HG03354 (cell line): ENCODE measurements at regions not wholly inside any gene's neighbourhood (a gene's known extent, or its start where the extent isn't known, plus 50 kb on each side); places are given as distances from the start of the nearest gene placed in this dataset.

Experiments used
- ATAC-seq: cut with Tn5 transposase; IDR thresholded peaks from one replicate; pipeline ENCODE4 v1.9.1; 2021; ENCODE audit warnings: mild to moderate bottlenecking; ENCODE audit not compliant: unreplicated experiment, poor library complexity, severe bottlenecking

DNA sequence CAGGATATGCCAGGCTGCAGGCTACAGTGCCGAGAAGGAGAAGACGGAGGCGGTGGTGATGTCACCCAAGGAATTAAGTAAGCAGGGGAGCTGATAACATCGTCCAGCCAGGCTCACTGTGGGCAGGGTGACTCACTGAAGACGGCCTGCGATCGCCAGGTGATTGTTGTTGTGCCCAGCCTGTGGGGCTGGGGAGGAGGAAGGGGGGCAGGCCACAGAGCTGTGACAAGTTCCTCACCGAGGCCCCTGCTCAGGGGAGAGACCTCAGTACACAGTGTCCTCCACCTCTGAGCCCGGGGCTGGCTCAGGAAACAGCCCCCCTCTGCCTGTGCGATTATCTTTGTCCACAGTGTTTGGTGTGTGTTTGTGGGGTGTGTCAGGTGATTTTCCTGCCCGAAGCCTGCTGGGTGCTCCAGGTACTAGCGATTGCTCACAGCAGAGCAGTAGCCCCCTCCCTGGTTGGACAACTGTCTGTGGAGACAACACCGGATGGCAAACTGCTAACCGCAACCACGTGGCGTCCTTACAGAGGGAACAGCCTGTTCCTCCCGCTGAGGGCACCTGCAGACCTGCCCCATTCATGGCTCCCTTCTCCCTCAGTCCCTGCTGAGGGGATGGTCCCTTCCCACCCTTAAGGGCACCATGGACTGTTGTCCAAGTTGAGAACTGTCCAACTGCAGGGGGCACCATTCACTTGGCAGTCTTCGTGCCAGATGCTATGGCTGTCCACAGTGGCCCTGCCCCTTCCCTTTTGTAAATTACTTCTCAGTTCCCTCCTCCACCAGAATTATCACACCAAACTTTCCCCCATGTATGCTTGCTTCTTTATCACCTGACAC is 95.1 kb downstream of the ZFP36L2 start:
- peak; percentile 55 for ATAC-seq

DNA sequence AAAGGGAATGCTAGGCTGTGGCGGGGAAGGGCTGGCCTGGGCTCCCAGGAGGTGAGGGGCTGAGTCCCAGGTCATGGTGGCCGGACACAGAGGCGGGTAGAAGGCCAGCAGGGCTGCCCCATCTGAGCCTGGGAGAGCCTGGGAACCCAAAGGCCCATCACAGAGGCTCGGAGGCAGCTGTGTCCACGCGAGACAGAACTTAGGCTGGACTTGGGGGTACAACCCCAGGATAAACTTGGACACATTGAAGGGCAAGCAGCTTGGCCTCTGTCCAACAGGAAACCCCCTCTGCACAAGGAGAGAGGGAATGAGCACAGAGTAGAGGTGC is 95.9 kb downstream of the ZFP36L2 start:
- ATAC-seq: no peak

DNA sequence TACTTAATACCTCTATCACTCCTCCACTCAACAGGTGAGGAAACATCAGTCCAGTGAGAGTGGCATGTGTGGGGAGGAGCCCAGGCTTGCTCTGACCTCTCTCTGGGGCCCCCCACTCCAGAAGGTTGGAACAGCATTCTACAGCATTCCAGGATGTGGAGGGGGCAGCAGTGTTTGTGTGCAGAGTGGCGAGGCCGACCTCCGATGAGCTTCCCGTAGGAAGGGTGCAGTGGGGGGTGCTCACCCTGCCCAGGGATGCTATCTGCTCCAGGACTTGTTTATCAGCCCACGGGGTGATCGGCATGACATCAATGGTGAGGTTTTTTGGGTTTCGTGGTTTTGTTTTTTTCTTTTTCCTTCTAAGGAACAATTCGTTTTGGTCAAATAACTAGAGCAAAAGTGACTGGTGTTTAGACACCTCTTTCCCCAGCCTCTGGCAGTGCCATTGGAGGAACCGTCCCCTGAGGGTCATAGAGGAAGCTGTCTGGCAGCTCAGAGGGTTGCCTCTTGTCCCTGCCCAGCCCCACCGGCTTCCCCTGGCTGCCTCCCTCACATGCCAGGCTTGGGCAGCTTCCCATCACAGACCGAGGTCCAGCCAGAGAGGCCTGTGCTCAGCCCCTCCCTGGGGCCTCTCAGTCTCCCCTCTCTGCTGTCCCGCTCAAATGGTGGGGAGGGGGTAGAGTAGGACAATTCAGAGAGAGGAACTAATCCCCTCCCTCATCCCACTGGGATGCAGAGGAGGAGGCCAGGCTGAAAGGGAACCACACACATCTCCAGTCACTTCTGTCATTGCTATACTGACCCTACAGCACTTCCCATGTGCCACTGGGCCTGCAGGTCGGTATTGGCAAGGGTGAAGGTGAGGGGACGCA is 96.5 kb downstream of the ZFP36L2 start:
- no peak for ATAC-seq

DNA sequence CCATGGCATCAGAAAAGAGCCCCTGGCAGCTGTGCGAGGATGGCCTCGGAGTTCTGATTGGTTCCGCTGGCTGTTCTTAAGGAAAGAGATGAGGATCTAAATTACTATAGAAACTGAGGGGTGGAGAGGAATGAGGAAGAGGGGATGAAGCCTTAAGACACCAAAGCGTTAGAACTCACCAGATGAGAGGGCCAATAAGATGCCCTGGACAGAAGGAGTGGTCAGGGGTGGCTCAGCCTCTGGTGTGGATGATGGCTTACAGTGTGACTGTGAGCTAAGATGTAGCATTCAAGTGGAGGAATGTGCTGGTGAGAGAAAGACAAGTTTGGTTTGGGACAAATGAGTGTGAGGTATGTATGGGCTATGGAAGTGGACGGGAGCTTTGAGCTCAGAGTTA is 97.8 kb downstream of the ZFP36L2 start:
- no peak for ATAC-seq

DNA sequence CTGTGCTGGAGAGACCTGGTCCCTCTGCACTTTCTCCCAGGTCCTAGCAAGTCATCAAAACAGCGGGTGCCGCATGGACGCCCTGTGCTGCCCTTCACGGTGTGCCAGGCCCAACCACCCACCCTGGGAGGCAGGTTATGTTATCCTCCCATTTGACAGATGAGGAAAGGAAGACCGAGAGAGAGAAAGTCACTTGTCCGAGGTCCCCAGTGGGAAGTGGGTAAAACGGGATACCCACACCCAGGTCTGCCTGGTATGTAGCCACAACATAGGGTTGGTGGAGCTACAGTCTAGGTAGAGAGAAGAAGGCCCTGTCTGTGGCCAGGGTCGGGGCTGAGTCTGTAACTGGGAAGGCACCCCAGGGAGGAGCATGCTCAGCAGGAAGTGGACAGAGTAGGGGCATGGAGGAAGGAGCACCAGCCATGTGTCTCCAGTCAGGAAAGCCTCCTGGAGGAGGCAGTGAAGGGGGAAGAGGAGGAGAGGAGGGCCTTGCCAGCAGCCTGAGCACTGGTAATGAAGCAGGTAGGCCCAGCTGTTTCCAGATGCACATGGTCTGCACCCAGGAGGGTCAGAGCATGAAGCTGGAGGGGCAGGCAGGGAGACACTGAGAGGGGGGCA is 98.4 kb downstream of the ZFP36L2 start:
- no peak for ATAC-seq

DNA sequence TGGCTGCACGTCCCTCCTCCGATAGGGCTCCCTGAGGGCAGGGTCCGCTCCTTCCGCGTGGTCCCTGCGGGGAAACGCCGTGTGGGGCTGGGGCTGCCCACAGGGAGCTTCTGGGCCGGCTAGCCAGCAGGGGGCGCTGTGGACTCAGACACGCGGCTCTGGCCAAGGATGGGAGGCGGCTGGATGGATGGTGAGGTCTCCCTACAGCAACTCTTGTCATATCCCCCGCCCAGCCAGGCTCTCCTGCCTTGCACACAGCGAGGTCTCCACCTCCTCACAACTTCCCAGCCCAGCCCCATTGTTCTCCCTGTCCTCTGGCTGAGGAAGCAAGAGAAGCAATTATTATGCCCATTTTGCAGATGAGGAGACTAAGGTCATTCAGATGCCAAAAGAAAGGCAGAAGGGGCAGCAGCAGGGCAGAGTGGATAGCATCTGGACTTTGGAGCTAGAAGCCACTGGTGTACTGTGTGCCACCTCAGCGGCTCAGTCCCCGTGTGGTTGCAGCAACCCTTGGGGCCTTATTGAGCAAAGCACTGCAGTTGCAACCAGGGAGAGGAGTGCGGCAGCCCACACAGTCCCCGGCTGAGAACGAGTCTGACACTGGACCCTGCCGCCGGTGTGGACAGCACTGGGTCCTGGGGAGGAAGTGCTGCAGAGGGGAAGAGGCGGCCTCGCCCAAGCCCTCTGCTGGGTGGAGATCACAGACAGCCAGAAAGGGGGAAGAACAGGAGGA is 99.0 kb downstream of the ZFP36L2 start:
- ATAC-seq: no peak

DNA sequence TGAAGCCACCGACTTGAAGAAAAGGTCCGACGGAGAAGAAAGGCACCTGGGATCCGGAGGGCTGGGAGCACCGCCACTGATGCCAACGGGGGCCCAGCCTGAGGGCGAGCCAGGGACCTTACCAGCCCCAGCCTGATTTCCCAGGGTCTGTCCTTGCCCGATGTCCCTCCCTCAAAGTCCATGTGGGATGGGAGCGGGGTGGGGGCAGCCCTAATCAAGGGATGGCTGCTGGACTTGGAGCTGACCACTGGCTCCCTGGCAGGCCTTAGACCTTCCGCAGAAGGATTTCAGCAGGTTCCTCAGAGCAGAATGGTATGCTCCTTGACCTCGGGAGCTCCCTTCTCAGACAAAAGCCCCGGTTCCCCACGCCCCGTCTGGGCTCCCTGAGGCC is 99.6 kb downstream of the ZFP36L2 start:
- no peak for ATAC-seq

DNA sequence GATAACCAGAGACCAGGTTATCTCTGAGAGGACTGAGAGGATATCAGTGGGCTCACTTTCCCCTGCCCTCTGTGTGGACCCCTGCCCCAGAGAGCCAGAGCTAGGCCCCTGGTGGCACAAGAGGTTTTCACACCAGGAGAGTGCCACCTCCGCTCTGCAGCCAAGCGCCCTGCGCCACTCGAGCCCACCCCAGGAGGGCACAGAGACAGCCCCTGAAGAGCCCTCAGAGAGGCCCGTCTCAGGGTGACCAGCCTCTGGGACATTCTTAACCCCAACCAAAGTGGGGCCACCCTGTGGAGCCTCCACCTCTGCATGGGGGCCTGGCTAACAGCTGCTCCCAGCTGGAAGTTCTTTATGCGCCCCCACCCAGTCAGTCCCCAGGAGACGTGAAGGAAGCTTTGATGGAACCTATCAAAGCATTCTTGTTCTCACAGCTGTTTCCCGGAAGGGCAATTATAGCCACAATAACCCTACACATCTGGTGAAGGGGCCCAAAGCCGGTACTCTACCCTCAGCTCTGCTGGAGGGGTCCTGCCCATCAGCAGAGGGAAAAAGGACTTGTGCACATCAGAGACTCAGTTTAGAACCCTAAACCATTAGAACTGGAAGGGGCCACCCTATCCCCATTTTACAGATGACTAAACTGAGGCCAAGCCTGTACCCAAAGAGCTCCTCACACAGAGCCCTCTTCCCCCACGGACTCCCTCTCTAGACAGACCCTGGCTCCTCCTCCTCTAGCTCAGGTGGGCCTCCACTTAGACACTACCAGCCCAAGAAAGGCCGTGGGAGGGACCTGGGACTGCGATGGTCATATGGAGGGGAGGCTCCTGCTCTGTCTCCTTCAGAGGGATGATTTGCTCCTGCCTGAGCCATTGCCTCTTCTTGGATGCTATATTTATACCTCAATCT is 101.1 kb downstream of the ZFP36L2 start:
- ATAC-seq: no peak

DNA sequence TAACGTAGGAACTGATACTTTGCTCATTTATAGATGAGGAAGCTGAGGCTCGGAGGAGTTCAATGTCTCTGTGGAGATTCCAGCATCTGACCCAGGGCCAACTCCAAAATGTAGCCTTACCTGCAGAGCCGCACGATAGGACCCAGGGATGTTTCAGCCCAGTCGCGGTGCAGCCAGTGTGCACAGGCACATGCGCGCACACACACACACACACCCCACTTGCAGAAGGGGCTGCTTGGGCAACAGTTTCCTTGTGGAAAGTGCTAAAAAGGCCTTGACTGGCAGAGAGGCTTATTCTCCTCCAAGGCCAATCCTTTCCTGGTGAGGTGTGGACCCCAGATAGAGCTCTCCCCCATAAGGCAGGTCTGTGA is 101.7 kb downstream of the ZFP36L2 start:
- ATAC-seq: no peak

DNA sequence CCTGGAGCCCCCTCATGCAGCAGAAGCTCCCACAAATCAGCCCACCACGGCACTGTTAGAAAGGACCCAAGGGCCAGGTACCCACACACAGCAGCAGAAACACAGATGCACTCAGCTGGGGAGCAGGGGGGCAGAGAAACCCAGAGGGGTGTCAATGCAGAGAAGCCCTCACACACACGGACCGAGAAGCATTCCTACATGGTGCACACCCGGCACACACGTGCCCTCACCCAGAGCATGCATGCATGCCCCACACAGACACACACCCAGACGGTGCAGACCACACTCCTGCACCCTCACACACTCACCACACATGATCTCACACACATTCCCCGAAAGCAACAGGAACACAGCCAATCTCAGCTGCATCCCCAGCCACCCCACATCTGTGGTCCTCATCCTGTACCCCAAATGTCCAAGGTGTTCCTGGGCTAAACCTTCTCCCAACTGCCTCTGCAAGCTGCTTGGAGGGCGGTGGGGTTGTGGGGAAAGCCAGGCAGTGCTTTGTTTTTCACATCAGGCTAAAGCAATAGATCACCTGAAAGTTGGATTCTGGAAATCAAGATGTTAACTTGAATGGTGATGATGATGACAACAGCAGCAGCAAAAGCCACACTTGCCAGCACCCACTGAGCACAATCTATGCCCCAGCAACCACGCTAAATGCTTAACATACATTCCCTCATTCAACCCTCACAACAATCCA is 102.3 kb downstream of the ZFP36L2 start:
- ATAC-seq: no peak

DNA sequence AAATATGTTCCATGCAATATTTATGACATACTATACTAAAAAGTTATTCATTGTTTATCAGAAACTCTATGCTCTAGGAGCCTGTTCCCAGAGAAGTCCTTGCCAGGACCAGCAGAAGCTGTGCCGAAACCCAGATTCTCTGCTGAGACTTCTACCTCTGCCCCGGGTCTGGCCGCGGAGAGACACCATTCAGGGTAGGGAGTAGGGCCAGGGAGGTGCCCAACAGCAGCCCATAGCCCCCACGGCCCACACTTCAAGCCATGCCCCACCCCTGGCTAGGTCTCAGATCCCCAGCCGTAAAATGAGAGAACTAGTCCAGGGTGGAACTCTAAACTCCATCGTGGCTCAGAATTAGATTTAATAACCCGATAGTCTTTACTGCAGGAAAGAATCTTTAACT is 102.9 kb downstream of the ZFP36L2 start:
- no peak for ATAC-seq

DNA sequence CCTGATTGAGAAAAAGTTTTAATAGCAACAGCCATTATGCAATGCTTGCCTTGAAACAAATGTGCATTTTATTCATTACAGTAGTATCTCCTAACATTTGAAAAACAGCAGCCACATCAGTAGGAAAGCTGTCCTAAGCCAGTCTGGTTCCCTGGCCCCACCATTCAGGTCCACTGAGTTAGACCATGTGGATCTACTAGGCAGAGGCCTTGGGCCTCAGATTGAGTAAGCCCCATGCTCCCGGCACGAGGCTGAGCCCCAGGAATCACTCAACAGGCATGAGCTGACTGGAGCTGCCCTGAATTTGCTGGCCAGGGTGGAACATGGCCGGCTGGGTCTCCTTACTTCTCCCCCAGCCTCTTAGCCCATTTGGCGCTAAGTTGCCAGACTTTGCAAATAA is 103.4 kb downstream of the ZFP36L2 start:
- ATAC-seq: no peak

DNA sequence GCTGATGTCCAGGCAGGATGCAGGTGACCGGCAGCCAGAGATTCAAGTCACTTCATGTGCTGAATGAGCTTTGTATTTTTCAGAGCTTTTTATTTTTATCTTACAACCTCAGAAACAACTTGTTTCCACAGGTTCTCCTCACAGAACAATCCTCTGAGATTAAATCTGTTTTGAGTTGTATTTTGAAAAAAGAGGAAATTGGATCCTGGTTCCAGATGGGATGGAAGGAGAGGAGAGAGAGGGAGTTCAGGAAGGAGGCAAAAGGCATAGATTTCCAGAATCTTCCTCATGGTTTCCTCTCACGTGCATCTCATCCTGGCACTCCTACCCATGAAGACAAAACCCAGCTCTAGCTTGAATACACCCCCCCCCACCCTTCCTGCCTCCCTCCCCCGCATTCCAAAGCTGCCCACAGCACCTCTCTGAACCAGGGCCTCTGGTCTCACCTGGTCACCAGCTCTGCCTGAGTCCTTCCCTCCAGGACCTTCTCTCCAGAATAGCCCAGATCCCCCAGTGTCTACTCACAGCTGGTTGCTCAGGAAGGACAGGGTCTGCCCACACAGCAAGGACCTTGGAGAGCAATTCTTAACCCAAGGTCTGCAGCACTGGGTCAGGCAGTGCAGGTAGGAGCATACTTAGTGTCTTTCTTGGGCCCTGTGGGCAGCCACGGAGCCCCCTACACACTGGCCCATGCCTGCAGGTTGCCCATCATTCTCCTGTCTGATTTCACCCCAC is 104.7 kb downstream of the ZFP36L2 start:
- ATAC-seq: no peak

DNA sequence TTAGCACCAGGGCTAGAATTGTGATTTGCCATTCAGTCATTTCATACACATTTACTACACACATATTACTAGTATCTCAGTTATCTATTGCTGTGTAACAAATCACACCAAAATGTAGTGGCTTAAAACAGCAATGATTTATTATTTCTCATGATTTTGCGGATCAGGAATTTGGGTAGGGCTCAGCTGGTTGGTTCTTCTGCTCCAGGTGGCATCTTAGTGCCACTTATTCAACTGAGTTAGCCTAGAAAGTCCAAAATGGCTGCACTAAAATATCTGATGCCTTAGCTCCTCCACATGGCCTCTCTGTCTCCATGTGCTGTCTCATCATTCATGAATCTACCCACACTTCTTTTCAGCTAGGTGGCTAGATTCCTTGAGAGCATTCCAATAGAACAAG is 107.1 kb downstream of the ZFP36L2 start:
- no peak for ATAC-seq

DNA sequence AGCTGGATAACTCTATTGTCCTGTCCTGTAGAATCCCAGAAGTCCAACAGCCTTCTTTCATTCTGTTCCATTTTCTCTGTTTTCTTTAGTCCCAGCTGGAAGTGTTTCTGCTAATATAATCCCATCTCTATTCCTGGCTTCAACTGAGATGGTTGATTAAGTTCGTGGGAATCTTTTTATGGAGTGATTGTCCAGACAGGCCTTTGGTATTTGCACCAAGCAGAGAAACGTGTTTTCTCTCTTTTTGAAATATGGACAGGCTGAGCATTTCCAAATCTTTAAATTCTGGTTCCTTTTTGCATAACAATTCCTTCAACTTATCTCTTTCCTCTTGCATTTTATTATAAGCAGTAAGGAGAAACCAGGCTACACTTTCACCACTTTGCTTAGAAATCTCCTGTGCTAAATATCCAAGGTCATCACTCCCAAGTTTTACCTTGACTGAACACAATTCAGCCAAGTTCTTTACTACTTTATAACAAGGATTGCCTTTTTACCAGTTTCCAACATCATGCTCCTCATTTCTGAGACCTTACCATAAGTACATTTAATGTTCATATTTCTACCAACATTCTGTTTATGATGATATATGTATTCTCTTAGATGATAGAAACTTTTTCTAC is 108.8 kb downstream of the ZFP36L2 start:
- ATAC-seq: no peak

DNA sequence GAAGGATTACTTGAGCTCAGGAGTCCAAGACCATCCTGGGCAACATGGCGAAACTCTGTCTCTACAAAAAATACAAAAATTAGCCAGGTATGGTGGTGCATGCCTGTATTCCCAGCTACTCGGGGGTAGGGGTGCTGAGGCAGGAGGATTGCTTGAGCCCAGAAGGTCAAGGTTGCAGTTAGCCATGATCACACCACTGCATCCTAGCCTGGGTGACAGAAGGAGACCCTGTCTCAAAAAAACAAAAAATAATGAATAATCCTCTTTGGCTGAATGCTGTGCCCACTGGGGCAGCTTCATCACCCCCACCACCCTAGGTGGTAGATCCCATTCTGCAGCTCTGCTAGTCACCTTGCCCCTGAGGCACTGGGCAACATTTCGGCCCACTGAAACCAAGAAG is 109.4 kb downstream of the ZFP36L2 start:
- ATAC-seq: no peak

DNA sequence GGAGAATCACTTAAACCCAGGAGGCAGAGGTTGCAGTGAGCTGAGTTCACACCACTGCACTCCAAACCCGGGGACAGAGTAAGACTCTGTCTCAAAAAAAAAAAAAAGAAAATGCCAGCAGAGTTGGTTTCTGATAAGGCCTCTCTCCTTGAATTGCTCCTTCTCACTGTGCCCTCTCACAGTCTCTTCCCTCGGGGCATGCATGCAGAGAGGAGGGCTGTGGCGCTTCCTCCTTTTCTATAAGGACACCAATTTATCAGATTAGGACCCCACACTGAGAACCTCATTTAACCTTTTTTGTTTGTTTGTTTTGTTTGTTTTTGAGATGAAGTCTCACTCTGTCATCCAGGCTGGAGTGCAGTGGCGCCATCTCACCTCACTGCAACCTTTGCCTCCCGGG is 110.5 kb downstream of the ZFP36L2 start:
- ATAC-seq: no peak

DNA sequence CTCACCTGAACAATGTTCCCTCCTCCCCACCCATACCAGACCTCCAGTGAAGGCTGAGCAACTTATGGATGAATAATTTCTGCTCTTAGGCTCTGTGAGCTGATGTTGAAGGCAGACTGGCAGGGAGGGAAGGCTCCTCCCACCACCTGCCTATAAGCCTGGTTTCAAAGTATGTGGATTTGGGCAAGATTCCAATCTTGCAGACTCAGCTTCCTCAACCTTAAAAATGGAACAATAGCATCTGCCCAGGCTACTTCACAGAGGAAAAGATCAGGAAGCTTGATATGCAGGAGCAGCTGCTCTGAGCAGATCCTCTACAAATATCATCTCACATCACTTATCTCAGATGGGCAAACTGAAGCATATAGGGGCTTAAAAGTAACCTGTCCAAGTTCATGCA is 112.2 kb downstream of the ZFP36L2 start:
- no peak for ATAC-seq
